Coronary artery (tissue), 2 donors: ENCODE measurements at regions not wholly inside any gene's neighbourhood (a gene's known extent, or its start where the extent isn't known, plus 50 kb on each side); places are given as distances from the start of the nearest gene placed in this dataset.
"Not testable (repeated sequence)": the region's sequence is repeated elsewhere in the genome, so short reads cannot be mapped to it uniquely, and the experiment has no call there.

ENCODE experiments used
- DNase-seq: peaks from one replicate; pipeline ENCODE4 v3.0.0-alpha.2; 2017; ENCODE audit warnings: low spot score
- H3K27ac ChIP-seq, 2 donors: fragments of 200-600 bp; sonication (generic); one replicate each; pipeline ENCODE4 v1.5.1; 2016 to 2019
- H3K4me3 ChIP-seq: fragments of 200-600 bp; sonication (generic); 2 replicates; pipeline ENCODE4 v1.5.1; 2016; ENCODE audit warnings: mild to moderate bottlenecking, moderate library complexity
- CTCF ChIP-seq: fragments of 200-600 bp; sonication (generic); IDR thresholded peaks from one replicate; pipeline ENCODE4 v1.5.1; 2019; ENCODE audit warnings: antibody characterized with exemption

- no peak for DNase-seq
- TF ChIP-seq CTCF = no peak
- Histone ChIP-seq H3K4me3 (no peak overlapping the region), H3K27ac (no peak overlapping the region)
These were observed 101.4 kb upstream of the TRPM1 start for GRCh38 chr15:31202953-31203352.

GRCh38 chr15:31203999-31204398, 102.5 kb upstream of the TRPM1 start:
- H3K27ac ChIP-seq = no peak overlapping the region
- H3K4me3 ChIP-seq = no peak overlapping the region
- DNase-seq = no peak
- TF ChIP-seq CTCF = no peak

DNA sequence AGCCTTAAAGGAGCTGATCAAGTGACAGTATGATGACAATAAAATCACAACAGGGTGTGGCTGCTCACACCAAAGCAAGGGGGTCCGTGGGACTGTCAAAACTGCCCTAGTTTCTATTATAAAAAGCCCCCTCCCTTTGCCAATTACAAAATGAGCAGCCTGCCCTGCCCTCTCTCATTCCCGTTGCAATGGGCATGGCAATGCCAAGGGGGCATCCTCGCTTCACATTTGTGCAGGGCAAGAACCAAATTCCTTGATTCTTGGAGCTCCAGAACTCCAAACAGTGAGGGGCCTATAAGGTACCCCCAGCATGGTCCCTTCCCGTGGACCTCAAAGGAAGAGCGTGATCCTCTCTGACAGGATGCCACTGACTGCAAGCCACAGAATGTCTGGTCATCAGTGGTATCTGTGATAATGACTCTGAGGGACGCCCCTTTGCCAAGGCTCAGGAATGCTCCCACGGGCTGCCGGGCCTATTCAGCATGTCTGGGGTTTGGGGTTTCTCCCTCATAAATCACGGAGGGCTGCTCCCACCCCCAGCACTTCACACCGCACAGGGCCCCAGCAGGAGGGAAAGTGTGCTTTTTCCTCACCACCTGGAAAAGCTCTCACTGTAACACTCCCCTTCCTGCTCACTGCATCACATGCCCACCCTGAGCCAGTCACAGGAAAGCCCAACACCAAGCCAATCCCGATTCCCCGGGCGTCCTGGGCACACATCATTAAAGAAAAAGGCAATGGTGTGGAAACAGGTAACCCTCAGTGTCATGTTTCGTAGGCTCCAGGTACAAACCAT, 105.1 kb upstream of the TRPM1 start:
- no peak for DNase-seq
- TF ChIP-seq CTCF = no peak
- no peak overlapping the region for H3K27ac ChIP-seq

DNA sequence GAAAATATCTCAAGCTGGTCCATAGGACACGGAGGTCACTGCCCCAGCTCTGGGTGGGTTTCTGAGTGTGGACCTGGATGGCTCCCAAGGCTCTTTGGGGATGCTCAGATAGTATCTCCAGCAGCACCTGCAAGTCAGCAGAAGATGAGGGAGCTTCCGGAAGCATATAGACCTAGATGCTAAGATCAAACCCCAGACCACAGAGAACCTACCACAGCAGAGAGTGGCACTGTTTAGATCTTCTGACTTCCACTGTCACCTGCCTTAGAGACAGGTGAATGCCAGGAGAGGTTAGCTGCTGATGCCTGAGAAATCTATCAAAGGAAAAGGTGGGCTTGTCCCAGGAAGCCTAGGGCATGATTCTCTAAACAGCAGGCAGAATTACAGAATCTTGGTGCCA, 105.7 kb upstream of the TRPM1 start:
- no peak for DNase-seq
- H3K4me3 ChIP-seq = no peak overlapping the region
- no peak for TF ChIP-seq CTCF
- H3K27ac ChIP-seq = no peak overlapping the region

More for the DNA sequence above, 105.1 kb upstream of the TRPM1 start:
- H3K4me3 ChIP-seq = no peak overlapping the region

GRCh38 chr15:31207861-31208260, 106.3 kb upstream of the TRPM1 start:
- not testable (repeated sequence) for H3K4me3 ChIP-seq, DNase-seq, H3K27ac ChIP-seq

- no peak for DNase-seq
- Histone ChIP-seq H3K4me3 (no peak overlapping the region), H3K27ac (no peak overlapping the region)
- TF ChIP-seq CTCF = no peak
These were observed 107.3 kb upstream of the TRPM1 start for GRCh38 chr15:31208817-31209216.

DNA sequence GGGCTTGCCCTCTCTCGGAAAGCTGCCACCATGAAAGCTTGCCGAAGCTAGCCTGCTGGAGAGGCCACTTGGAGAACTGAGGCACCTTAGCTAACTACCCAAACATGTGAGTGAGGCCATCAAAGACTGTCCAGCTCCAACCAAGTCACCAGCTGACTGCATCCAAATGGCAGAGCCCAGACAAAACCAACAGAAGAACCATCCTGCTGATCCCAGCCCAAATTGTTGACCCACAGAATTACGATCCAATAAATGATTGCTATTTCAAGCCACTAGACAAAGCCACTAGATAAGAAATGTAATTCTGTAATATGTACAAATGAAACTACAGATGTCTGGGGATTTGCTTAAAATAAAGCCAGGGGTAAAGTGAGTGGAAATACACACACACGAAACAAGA, 109.8 kb upstream of the TRPM1 start:
- Histone ChIP-seq H3K27ac (no peak overlapping the region), H3K4me3 (no peak overlapping the region)
- DNase-seq = no peak
- no peak for TF ChIP-seq CTCF
